Activated naive CD8-positive, alpha-beta T cell treated with anti-CD3 and anti-CD28 coated beads for 36 hours (primary cell): ENCODE measurements at regions not wholly inside any gene's neighbourhood (a gene's known extent, or its start where the extent isn't known, plus 50 kb on each side); places are given as distances from the start of the nearest gene placed in this dataset.

Source experiments
- DNase-seq: peaks from one replicate; pipeline ENCODE4 v3.0.0; 2021
- H3K27ac Mint-ChIP-seq: one replicate; pipeline ENCODE4 v1.8.0; 2022; ENCODE audit warnings: mild to moderate bottlenecking, moderate library complexity, mixed read lengths
- H3K27me3 Mint-ChIP-seq: one replicate; pipeline ENCODE4 v1.8.0; 2022; ENCODE audit warnings: mild to moderate bottlenecking, mixed read lengths
- H3K36me3 Mint-ChIP-seq: one replicate; pipeline ENCODE4 v1.8.0; 2021; ENCODE audit warnings: mild to moderate bottlenecking, mixed read lengths
- H3K4me1 Mint-ChIP-seq: one replicate; pipeline ENCODE4 v1.8.0; 2021; ENCODE audit warnings: mixed read lengths
- H3K4me3 Mint-ChIP-seq: one replicate; pipeline ENCODE4 v1.8.0; 2022; ENCODE audit warnings: mild to moderate bottlenecking, moderate library complexity, mixed read lengths
- H3K9me3 Mint-ChIP-seq: one replicate; pipeline ENCODE4 v1.8.0; 2022; ENCODE audit warnings: mixed read lengths

DNA sequence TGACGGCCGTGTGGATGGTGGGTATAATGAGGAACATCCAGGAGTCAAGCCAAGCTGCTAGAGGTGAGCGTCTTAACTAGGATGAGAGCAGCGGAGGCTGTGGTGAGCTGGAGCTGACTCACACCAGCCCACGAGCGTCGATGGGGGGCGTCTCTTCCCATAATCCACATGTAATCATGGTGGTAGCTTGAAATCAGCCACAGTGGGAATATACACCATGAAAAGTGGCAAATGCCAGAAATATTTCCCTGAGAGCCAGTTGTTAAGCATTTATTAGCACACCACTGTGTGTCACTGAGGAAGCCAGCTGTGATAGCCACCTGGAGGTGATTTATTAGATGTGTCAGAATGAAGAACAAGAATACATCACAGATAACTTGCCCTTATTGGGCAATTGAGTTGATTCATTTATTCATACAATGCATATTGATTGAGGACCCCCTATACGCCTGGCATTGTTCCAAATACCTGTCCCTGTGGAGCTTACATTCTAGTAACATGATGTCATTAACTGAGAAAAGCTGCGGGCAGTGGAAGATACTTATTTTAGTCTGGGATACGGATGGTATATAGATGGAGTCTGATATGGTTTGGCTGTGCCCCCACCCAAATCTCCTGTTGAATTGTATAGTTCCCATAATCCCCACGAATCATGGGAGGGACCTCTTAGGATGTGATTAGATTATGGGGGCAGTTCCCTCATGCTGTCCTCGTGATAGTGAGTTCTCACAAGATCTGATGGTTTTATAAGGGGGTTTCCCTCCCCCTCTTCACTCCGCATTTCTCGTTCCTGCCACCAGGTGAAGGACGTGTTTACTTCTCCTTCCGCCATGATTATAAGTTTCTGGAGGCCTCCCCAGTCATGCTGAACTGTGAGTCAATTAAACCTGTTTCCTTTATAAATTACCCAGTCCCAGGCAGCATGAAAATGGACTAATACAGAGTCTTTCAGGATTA is 473.4 kb downstream of the METTL15 start:
- no peak overlapping the region for H3K27ac Mint-ChIP-seq
- no peaks in the 10 kb centered on the region for H3K4me1 Mint-ChIP-seq
- H3K36me3 Mint-ChIP-seq = no peaks in the 10 kb centered on the region
- no peak for DNase-seq
- no peaks in the 10 kb centered on the region for H3K9me3 Mint-ChIP-seq
- no peaks in the 10 kb centered on the region for H3K27me3 Mint-ChIP-seq
- H3K4me3 Mint-ChIP-seq = no peak overlapping the region

- no peak for DNase-seq
- Mint-ChIP-seq H3K27ac (no peak overlapping the region), H3K36me3 (no peaks in the 10 kb centered on the region), H3K27me3 (peaks cover 9% of the 10 kb centered on the region), H3K4me1 (peaks cover 2% of the 10 kb centered on the region), H3K4me3 (no peak overlapping the region), H3K9me3 (peaks cover 5% of the 10 kb centered on the region)
Measured at GRCh38 chr11:28571371-28571770, 463.2 kb downstream of the METTL15 start.

DNA sequence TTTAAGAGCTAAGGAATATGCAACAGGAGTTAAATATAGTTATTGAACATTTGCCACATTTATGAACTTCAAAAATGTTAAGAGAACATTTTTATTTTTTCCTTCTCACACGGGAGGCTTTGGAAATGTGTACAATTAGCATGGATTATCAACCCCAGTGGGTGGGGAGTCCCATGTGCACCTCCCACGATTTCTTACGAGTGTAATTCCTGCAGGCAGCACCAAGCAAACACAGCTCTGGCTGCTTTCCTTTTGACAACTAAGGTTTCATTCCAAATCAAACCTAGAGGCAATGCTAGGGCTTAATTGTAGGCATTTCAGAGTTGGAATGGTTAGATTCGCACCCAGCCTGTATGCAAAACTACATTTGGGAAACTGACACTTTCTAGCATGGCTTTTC is 460.9 kb downstream of the METTL15 start:
- Mint-ChIP-seq H3K4me1 (peaks cover 2% of the 10 kb centered on the region), H3K9me3 (peaks cover 5% of the 10 kb centered on the region), H3K27ac (no peak overlapping the region), H3K36me3 (no peaks in the 10 kb centered on the region), H3K27me3 (peaks cover 9% of the 10 kb centered on the region), H3K4me3 (no peak overlapping the region)
- no peak for DNase-seq

- H3K36me3 Mint-ChIP-seq = no peaks in the 10 kb centered on the region
- no peak overlapping the region for H3K4me3 Mint-ChIP-seq
- H3K27me3 Mint-ChIP-seq = peaks cover 9% of the 10 kb centered on the region
- peaks cover 2% of the 10 kb centered on the region for H3K4me1 Mint-ChIP-seq
- peak; percentile 2 for DNase-seq
- no peak overlapping the region for H3K27ac Mint-ChIP-seq
- H3K9me3 Mint-ChIP-seq = peaks cover 5% of the 10 kb centered on the region
Measured at GRCh38 chr11:28566339-28567089, 458.3 kb downstream of the METTL15 start.

DNA sequence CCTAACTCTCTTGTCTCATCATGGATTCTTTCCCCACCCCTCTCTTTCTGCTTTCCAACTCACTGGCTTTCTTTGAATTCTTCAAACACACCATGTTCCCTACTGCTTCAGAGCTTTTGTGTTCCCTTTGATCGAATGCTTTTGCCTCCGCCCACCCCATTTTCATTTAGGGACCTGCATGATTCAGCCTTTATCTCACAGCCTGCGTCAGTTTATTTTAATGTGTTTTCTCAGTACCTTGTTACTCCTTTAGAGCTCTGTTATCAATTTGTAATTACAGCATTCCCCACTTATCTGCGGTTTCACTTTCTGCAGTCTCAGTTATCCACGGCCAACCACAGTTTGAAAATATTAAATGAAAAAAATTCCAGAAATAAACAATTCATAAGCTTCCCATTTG is 451.3 kb downstream of the METTL15 start:
- Mint-ChIP-seq H3K27ac (no peak overlapping the region), H3K4me1 (no peaks in the 10 kb centered on the region), H3K36me3 (peaks cover 1% of the 10 kb centered on the region), H3K4me3 (no peak overlapping the region), H3K9me3 (no peaks in the 10 kb centered on the region), H3K27me3 (peaks cover 16% of the 10 kb centered on the region)
- no peak for DNase-seq

- H3K27ac Mint-ChIP-seq = no peak overlapping the region
- H3K4me3 Mint-ChIP-seq = no peak overlapping the region
- H3K9me3 Mint-ChIP-seq = no peaks in the 10 kb centered on the region
- H3K36me3 Mint-ChIP-seq = no peaks in the 10 kb centered on the region
- no peak for DNase-seq
- H3K4me1 Mint-ChIP-seq = no peaks in the 10 kb centered on the region
- no peaks in the 10 kb centered on the region for H3K27me3 Mint-ChIP-seq
Measured at GRCh38 chr11:28547321-28547741, 439.1 kb downstream of the METTL15 start.

DNA sequence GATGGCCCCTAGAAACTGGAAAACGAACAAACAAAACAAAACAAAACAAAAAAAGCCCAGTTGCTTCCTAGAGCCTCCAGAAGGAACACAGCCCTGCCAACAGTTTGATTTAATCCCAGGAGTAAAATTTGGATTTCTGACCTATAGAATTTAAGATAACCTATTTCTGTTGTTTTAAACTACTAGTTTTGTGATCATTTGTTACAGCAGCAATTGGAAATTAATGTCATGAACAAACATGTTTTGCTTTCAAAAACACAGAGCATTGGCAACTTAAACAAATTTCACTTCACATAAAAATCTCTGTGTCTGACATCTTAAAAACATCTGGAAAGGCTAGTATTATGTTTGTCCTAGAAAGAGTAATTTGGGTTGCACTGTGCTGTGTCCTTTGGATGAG is 437.3 kb downstream of the METTL15 start:
- no peaks in the 10 kb centered on the region for H3K27me3 Mint-ChIP-seq
- no peak for DNase-seq
- no peaks in the 10 kb centered on the region for H3K36me3 Mint-ChIP-seq
- no peaks in the 10 kb centered on the region for H3K4me1 Mint-ChIP-seq
- no peak overlapping the region for H3K27ac Mint-ChIP-seq
- H3K9me3 Mint-ChIP-seq = no peaks in the 10 kb centered on the region
- no peak overlapping the region for H3K4me3 Mint-ChIP-seq

DNA sequence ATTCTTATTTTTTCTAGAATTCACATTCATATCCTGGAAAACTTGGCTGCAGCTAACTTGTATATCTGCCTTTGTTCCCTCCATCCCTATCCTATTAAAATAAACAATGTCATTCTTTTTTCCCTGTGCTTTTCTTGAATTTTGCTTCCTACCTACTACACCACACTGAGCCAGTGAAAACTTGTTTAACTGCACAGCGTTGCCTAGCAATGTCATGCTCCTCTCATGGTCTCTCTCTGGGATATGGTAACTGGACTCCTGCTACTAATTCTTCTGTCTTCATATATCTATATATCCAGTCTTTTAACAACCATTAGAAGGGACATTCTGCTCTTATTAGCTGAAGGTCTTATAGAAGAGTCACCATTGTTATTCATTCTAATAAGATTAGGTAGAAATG is 434.4 kb downstream of the METTL15 start:
- DNase-seq = no peak
- Mint-ChIP-seq H3K36me3 (no peaks in the 10 kb centered on the region), H3K4me1 (no peaks in the 10 kb centered on the region), H3K27ac (no peak overlapping the region), H3K4me3 (no peak overlapping the region), H3K27me3 (no peaks in the 10 kb centered on the region), H3K9me3 (no peaks in the 10 kb centered on the region)

DNA sequence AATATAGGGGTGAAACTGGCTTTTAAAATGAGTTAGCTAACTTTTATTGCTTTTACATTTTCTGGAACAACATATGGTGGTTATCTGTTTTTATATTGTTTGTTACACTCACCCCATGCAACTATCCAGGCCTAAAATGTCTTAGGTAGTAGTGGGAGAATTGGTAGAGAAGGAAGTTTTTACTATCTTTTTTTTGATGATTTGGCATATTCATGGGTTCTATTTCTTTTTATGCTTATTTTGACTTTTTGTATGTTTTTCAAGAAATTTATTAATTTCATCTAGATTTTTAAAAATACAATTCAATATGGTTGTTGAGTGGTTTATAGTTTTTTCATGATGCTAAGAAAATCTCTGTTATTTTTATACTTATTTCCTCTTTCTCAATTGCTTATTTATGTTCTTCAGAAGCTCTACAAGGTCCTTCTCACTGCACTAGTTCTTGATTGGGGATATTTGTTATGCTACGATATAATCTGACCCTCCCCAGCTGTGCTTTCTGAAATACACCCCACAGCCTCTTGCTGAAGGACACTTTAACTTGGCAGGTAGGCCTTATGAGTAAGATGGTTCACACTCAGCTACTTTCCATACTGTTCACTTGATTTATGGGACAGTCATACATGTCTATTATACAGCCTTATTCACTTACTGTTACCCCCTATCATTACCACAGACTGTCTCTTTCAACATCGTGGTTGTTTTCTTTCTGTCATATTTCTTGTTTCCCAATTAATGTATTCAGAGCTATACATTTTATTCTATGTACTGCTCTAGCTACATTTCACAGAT is 431.2 kb downstream of the METTL15 start:
- Mint-ChIP-seq H3K27me3 (no peaks in the 10 kb centered on the region), H3K4me1 (no peaks in the 10 kb centered on the region), H3K36me3 (no peaks in the 10 kb centered on the region), H3K4me3 (no peak overlapping the region), H3K9me3 (no peaks in the 10 kb centered on the region), H3K27ac (no peak overlapping the region)
- no peak for DNase-seq

GRCh38 chr11:28537822-28538221 is 429.6 kb downstream of the METTL15 start:
- no peaks in the 10 kb centered on the region for H3K9me3 Mint-ChIP-seq
- no peaks in the 10 kb centered on the region for H3K27me3 Mint-ChIP-seq
- H3K4me3 Mint-ChIP-seq = no peak overlapping the region
- no peak overlapping the region for H3K27ac Mint-ChIP-seq
- no peak for DNase-seq
- no peaks in the 10 kb centered on the region for H3K4me1 Mint-ChIP-seq
- H3K36me3 Mint-ChIP-seq = no peaks in the 10 kb centered on the region

- H3K27me3 Mint-ChIP-seq = no peaks in the 10 kb centered on the region
- H3K4me3 Mint-ChIP-seq = no peak overlapping the region
- H3K4me1 Mint-ChIP-seq = no peaks in the 10 kb centered on the region
- DNase-seq = no peak
- H3K9me3 Mint-ChIP-seq = no peaks in the 10 kb centered on the region
- H3K36me3 Mint-ChIP-seq = no peaks in the 10 kb centered on the region
- no peak overlapping the region for H3K27ac Mint-ChIP-seq
Measured at GRCh38 chr11:28536504-28537267, 428.5 kb downstream of the METTL15 start.

DNA sequence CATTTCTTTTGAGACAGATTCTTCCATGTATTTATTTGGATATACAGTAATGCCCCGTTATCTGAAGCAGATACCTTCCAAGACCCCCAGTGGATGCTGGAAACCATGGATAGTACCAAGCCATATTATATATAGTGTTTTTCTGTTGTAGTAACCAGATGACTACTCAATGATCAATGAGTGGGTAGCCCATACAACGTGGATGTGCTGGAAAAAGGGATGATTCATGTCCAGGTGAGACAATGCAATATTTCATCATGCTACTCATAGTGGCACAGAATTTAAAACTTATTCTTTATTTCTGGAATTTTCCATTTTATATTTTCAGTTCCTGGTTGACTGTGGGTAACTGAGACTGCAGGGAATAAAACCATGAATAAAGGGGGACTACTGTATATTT is 427.5 kb downstream of the METTL15 start:
- Mint-ChIP-seq H3K36me3 (no peaks in the 10 kb centered on the region), H3K4me3 (no peak overlapping the region), H3K4me1 (no peaks in the 10 kb centered on the region), H3K27me3 (no peaks in the 10 kb centered on the region), H3K27ac (no peak overlapping the region), H3K9me3 (no peaks in the 10 kb centered on the region)
- DNase-seq = no peak

- no peak overlapping the region for H3K4me3 Mint-ChIP-seq
- H3K4me1 Mint-ChIP-seq = no peaks in the 10 kb centered on the region
- H3K27me3 Mint-ChIP-seq = no peaks in the 10 kb centered on the region
- DNase-seq = no peak
- H3K36me3 Mint-ChIP-seq = peaks cover 2% of the 10 kb centered on the region
- no peak overlapping the region for H3K27ac Mint-ChIP-seq
- H3K9me3 Mint-ChIP-seq = peaks cover 7% of the 10 kb centered on the region
Measured at GRCh38 chr11:28529540-28530410, 421.6 kb downstream of the METTL15 start.

DNA sequence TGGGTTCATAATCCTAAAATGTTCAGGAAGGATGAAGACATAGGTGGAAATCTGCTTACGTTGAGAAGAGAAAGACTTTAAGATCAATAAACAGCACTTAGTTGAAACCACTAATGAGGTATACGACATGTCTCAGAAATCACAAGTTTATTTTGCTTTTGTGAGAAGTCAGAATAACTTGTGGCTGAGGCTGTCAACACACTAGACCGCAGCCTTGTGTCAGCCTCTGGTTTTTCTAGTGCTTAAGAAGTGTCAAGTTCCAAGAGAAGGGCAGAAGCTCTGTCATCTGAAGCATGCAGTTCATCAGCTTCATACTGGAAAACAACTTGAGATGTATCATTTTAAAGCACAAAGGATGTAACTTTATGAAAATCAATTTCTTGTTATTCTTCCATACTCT is 420.9 kb downstream of the METTL15 start:
- Mint-ChIP-seq H3K36me3 (peaks cover 2% of the 10 kb centered on the region), H3K9me3 (peaks cover 11% of the 10 kb centered on the region), H3K4me3 (no peak overlapping the region), H3K27ac (no peak overlapping the region), H3K27me3 (no peaks in the 10 kb centered on the region), H3K4me1 (no peaks in the 10 kb centered on the region)
- no peak for DNase-seq
